Epithelial cell of proximal tubule (primary cell): ENCODE measurements at regions not wholly inside any gene's neighbourhood (a gene's known extent, or its start where the extent isn't known, plus 50 kb on each side); places are given as distances from the start of the nearest gene placed in this dataset.

Experiments
- DNase-seq: peaks from one replicate; pipeline ENCODE4 v3.0.0-alpha.2; 2011; ENCODE audit warnings: low read depth
- H3K4me3 ChIP-seq: 2 replicates; pipeline ENCODE4 v1.5.1; 2011; ENCODE audit warnings: low read depth, mild to moderate bottlenecking, low read length
- TF ChIP-seq, protein P1 (sequence below): conservative IDR thresholded peaks from 2 replicates; pipeline ENCODE4 v1.5.1; 2012; ENCODE audit warnings: low read depth, mild to moderate bottlenecking, low read length

DNA sequence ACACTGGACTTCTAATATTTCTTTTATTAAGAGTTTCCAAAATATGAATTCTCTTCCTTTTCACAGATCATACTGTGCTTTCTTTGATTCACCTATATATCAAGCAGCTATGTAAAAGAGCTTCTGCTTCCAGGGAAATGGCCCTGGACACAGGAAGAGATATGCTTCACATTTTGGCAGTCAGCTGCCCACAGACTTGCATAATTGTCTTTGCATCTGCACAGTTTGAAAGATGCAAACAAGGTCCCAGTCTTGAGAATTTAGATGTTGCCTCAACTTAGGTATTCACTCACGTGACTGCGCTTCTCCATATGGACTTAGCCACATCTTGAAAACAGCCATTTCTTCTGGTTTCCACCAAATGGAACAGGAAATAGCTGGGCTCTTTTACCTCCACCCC lies 92.3 kb upstream of the POU2AF2 start:
- H3K4me3 ChIP-seq: no peak overlapping the region
- TF ChIP-seq, protein P1, sequence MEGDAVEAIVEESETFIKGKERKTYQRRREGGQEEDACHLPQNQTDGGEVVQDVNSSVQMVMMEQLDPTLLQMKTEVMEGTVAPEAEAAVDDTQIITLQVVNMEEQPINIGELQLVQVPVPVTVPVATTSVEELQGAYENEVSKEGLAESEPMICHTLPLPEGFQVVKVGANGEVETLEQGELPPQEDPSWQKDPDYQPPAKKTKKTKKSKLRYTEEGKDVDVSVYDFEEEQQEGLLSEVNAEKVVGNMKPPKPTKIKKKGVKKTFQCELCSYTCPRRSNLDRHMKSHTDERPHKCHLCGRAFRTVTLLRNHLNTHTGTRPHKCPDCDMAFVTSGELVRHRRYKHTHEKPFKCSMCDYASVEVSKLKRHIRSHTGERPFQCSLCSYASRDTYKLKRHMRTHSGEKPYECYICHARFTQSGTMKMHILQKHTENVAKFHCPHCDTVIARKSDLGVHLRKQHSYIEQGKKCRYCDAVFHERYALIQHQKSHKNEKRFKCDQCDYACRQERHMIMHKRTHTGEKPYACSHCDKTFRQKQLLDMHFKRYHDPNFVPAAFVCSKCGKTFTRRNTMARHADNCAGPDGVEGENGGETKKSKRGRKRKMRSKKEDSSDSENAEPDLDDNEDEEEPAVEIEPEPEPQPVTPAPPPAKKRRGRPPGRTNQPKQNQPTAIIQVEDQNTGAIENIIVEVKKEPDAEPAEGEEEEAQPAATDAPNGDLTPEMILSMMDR: no peak
- DNase-seq: no peak

DNA sequence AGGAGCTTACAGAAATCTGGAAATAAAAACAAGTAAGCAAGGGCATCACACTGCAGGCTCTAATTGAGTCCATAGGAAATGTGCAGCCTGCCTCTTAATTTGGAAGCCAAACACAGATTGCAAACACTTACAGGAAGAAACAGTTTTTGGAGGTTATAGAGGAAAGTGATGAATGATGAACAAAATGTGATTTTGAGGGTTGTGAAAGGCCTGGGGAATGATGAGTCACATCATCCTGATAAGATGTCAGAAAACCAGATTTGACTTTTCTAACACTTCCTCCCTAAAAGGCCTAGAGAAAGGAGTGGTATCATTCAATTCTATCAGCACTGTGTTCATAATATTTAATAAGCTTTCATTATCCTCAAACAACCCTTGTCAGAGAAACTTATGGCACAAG lies 96.6 kb upstream of the POU2AF2 start:
- no peak for DNase-seq
- TF ChIP-seq, protein P1: no peak
- H3K4me3 ChIP-seq: no peak overlapping the region

DNA sequence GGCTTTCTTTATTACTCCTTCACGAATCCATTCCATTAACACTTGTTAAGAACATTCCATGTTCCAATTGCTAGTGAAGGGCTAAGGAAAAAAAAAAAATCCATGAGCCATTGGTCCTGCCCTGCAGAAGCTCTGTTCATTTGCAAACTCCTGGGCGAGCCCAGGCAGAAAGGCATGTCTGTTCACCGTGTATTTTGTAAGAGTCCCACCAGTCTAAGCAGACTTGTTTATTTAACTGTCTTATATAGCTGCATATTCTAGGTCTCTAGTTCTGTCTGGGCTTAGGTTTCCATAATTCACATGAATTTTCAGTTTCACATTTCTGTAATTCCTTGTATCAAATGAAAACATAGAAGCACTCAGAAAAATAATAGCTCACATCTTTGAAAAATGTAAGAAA lies 97.4 kb upstream of the POU2AF2 start:
- TF ChIP-seq, protein P1: no peak
- no peak overlapping the region for H3K4me3 ChIP-seq
- DNase-seq: no peak

DNA sequence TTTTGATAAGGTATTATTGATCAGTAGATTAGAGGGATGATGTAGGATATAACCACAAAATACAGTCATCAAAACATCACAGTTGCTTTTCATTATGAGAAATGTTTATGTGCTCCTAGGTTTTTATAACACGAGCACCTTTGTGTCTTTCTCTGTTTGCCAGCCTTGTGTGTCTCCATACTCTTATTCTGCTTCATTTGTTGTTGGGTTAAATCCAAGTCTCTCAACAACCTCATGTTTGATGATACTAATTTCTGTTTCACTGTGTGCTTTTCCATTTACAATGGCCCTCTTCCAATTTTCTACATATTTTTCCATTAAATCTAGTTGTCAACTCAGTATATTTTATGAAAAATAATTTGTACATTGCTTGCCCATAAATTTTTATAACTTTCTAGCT lies 107.7 kb upstream of the POU2AF2 start:
- TF ChIP-seq, protein P1: no peak
- DNase-seq: no peak
- no peak overlapping the region for H3K4me3 ChIP-seq

DNA sequence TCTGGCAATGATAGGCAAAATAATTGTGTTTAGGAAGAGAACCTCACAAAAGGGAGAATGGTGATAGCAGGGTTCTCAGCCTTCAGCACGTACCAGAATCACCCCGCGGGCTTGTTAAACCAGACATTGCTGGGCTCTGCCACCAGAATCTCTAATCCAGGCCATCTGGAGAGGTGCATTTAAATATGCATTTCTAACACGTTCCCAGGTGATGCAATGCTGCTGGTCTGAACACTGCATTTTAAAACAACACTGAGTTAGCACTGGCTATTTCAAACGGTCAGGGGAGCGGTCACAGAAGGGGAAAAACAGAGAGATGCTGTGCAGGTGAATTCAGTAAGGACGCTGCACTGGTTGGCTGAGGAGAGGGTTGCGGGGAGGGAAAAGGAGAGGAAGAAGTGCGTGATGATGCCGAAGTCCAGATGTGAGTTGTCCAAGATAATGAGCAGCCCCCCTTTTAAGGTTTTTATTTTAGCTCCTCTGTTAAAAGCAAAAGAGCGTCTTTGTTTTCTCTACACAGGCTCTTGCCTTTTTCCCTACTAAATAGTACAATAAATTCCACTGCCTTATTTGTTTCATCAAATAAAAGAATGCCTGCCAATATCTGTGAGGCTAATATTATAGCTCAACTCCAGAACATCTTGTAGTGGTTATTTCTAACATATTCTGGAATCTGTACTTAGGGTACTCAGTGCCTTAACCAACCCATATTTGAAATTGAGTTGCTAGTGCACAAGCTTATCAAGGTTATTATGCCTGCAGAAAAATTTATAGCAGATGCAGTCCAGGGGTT lies 109.6 kb upstream of the POU2AF2 start:
- TF ChIP-seq, protein P1: no peak
- DNase-seq: no peak
- H3K4me3 ChIP-seq: no peak overlapping the region

DNA sequence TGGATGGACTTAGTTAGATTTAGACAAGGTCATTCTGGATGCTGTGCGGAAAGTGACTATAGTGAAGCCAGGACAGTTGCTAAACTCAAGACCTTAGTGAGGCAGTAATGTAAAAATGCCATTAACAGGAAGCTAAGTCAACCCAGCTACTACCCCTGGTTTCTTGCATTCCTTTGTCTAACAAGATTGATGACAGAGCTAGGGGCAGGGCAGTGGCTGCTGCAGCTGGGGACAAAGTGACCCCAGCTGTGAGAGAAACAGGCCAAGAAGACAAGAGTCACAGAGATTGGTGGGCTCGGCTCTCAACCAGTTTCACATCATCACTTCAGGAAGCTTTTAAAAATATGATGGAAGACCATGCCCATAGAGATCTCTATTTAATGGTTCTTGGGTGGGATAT lies 110.4 kb upstream of the POU2AF2 start:
- DNase-seq: no peak
- H3K4me3 ChIP-seq: no peak overlapping the region
- TF ChIP-seq, protein P1: no peak
